ENCODE measurements at regions not wholly inside any gene's neighbourhood (a gene's known extent, or its start where the extent isn't known, plus 50 kb on each side); places are given as distances from the start of the nearest gene placed in this dataset.

DNA sequence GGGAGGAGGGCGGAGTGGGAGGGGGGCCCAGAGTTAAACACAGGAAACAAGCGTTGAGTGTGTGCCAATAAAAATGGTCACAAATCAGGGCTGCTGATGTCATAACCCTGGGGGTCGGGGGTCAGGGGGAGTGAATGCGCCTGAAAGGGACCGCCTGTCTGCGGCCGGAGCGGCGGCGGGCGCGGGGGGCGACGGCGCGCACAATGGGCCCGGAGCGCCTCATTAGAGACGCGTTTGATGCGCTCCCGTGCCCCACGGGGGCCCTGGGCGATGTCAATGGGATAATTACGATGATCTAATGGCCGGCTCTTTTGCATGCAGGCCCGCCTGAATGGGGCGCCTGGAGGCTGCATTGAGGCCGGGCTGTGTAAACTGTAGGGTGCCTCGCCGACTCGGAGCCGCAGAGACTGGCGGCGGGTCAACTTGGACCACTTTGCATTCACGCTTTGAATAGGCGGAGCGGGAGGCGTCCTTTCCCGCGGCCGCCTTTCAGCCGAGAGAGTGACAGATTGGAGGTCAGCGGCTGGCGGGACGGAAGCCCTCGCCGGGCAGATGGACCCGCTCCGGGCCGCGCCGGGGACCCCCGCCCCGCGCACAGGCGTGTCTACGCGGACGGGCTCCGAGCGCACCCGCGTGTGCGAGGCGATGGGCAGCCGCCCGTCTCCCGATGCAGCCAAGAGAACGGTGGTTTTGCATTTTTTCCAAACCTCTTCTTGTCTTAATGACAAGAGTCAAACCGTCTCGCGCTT, 296.1 kb downstream of the TFAP2C start:
- no peak overlapping the region for H3K27ac Mint-ChIP-seq
- DNase-seq, result no peak
- no peaks in the 10 kb centered on the region for H3K36me3 Mint-ChIP-seq (ENCODE audit: low read depth)
- H3K27me3 Mint-ChIP-seq, result peaks cover 60% of the 10 kb centered on the region
- no peaks in the 10 kb centered on the region for H3K4me1 Mint-ChIP-seq
- ATAC-seq, result no peak
- H3K9me3 Mint-ChIP-seq, result no peaks in the 10 kb centered on the region
- no peak overlapping the region for H3K4me3 Mint-ChIP-seq

DNA sequence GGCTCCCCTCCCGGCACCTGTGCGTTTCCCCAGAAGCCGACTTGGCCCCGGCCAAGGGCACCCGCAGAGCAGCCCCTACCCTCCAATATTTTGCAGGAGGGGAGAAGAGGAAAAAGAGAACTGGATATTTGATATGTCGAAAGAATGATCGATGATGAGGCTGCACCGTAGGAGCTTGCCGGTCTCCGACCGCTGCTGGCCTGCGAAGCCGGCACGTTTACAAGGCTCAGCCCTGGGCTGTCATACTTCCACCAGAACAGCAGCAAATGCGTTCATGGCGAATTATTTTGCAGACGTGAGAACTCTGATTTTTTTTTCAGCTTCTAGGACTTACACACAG, 296.7 kb downstream of the TFAP2C start:
- H3K9me3 Mint-ChIP-seq, result no peaks in the 10 kb centered on the region
- H3K36me3 Mint-ChIP-seq (ENCODE audit: low read depth), result no peaks in the 10 kb centered on the region
- peaks cover 62% of the 10 kb centered on the region for H3K27me3 Mint-ChIP-seq
- H3K4me1 Mint-ChIP-seq, result no peaks in the 10 kb centered on the region
- ATAC-seq (no peak), DNase-seq (no peak)
- H3K4me3 Mint-ChIP-seq, result no peak overlapping the region
- H3K27ac Mint-ChIP-seq, result no peak overlapping the region

DNA sequence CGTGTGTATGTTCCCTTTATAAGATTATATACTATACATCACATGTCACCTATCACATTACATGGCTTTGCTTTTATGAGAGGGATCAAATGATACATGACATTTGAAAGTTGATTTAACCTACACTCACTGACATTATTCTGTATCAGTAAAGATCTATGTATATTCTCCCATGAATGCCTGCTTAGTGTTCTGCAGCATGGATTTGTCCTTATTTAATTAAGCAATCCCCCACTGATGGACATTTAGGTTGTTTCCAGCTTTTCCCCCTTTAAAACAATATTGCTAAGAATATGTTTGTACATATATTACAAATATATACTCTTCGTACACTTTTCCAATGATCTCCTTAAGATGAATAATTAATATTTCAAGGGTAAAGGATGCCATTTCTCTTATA, 297.4 kb downstream of the TFAP2C start:
- Mint-ChIP-seq H3K4me1 (no peaks in the 10 kb centered on the region), H3K36me3 (ENCODE audit: low read depth) (no peaks in the 10 kb centered on the region), H3K27ac (no peak overlapping the region), H3K27me3 (peaks cover 64% of the 10 kb centered on the region), H3K4me3 (no peak overlapping the region), H3K9me3 (no peaks in the 10 kb centered on the region)
- DNase-seq (no peak), ATAC-seq (no peak)

DNA sequence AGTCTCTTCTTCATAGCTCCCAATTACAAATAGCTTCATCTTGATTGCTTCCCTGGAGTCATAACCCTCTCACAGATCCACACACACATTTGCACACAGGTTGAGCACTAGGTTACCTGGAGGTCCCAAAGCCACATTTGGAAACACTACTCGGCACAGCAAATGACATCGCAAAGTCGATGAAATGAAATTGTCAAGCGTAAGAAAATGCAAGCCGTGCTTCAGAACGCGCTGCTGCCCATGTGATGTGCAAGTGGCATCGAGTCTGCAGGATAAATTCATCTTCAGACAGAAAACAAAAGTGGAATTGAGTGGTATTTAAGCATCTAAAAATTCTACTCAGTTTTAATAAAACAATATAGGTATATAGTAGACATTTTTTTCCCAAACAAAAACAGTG, 298.0 kb downstream of the TFAP2C start:
- H3K4me3 Mint-ChIP-seq, result no peak overlapping the region
- H3K9me3 Mint-ChIP-seq, result no peaks in the 10 kb centered on the region
- ATAC-seq, result no peak
- no peak overlapping the region for H3K27ac Mint-ChIP-seq
- H3K4me1 Mint-ChIP-seq, result no peaks in the 10 kb centered on the region
- no peak for DNase-seq
- H3K36me3 Mint-ChIP-seq (ENCODE audit: low read depth), result no peaks in the 10 kb centered on the region
- H3K27me3 Mint-ChIP-seq, result peaks cover 64% of the 10 kb centered on the region

DNA sequence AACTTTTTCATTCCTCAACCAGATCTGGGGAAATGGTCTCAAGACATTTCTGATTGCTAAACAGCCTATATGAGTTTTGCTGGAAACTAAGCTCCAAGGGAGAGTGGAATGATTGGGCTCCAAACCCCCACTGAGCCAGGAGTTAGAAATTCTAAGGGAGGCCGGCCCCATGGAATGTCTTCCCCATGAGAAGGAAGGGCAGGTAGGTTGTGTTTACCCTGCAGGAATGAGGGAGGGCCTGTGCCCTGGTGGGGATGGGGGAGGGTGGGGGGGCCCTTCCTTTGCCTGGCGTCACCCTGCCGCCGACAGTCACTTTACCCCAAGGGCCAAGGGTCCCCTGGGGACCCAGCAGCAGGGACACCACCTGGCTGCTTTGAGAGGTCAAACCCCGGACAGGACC, 298.9 kb downstream of the TFAP2C start:
- no peaks in the 10 kb centered on the region for H3K9me3 Mint-ChIP-seq
- H3K27me3 Mint-ChIP-seq, result peaks cover 64% of the 10 kb centered on the region
- no peak overlapping the region for H3K27ac Mint-ChIP-seq
- no peaks in the 10 kb centered on the region for H3K4me1 Mint-ChIP-seq
- ATAC-seq (no peak), DNase-seq (no peak)
- no peak overlapping the region for H3K4me3 Mint-ChIP-seq
- H3K36me3 Mint-ChIP-seq (ENCODE audit: low read depth), result no peaks in the 10 kb centered on the region

DNA sequence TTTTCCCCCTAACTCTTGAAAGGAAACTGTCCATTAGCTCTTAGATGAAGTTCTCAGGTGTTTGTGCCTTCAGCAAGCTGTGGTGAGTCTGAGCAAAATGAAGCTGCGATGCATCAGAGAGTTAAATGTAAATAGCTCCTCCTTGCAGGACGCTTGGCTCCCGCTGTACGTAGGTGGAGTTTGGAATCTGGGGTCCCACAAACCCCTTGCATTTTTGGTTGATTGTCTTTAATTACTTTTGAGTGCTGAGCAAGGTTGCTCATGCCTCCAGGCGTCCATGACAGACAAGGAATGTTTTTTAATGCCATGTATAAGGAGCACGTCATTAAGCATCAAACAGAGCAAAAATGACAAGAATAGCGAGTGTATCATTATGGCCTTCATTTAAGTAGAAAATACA, 300.5 kb downstream of the TFAP2C start:
- no peak overlapping the region for H3K27ac Mint-ChIP-seq
- no peak for DNase-seq
- H3K4me3 Mint-ChIP-seq, result no peak overlapping the region
- no peaks in the 10 kb centered on the region for H3K9me3 Mint-ChIP-seq
- H3K4me1 Mint-ChIP-seq, result no peaks in the 10 kb centered on the region
- peaks cover 52% of the 10 kb centered on the region for H3K27me3 Mint-ChIP-seq
- H3K36me3 Mint-ChIP-seq (ENCODE audit: low read depth), result no peaks in the 10 kb centered on the region
- ATAC-seq, result no peak

DNA sequence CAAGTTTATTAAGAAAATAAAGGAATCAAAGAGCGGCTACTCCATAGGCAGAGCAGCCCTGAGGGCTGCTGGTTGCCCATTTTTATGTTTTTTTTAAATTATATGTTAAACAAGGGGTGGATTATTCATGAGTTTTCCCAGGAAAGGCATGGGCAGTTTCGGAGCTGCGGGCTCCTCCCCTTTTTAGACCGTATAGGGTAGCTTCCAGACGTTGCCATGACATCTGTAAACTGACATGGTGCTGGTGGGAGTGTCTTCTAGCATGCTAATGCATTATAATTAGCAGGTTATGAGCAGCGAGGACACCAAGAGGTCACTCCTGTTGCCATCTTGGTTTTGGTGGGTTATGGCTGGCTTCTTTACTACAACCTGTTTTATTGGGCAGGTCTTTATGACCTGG, 301.8 kb downstream of the TFAP2C start:
- ATAC-seq (no peak), DNase-seq (no peak)
- H3K27me3 Mint-ChIP-seq, result peaks cover 44% of the 10 kb centered on the region
- no peaks in the 10 kb centered on the region for H3K9me3 Mint-ChIP-seq
- H3K27ac Mint-ChIP-seq, result no peak overlapping the region
- no peak overlapping the region for H3K4me3 Mint-ChIP-seq
- no peaks in the 10 kb centered on the region for H3K4me1 Mint-ChIP-seq
- H3K36me3 Mint-ChIP-seq (ENCODE audit: low read depth), result no peaks in the 10 kb centered on the region

DNA sequence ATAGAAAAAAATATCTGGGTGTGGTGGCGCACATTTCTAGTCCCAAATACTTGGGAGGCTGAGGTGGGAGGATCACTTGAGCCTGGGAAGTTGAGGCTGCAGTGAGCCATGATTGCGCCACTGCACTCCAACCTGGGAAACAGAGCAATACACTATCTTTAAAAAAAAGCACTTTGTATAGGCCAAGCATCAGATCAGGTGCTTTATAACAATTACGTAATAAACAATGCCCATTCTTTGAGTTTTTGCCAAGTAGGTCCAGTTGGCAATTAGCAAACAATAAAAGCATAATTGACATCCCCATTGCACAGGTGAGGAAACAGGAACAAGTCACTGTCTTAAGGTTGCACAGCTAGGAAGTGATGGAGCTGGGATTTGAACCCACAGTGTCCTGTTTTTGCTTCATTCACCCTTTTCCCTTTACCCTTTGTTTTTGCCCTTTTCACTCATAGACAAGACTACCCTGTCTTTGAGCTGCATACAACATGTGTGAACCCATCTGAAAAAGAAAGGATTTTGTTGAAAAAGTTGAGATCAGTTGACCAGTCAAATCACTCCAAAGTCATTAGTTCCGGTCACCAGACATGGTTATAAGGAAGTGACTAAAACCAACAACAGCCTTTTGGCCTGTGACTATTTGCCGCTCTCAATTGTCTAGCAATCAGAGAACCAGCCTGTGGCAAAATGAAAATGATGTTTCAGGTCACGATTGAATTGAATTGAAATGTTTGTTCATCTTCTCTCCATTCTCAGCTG, 303.6 kb downstream of the TFAP2C start:
- H3K4me3 Mint-ChIP-seq, result no peak overlapping the region
- no peak overlapping the region for H3K27ac Mint-ChIP-seq
- DNase-seq (no peak), ATAC-seq (no peak)
- no peaks in the 10 kb centered on the region for H3K9me3 Mint-ChIP-seq
- H3K27me3 Mint-ChIP-seq, result peaks cover 27% of the 10 kb centered on the region
- H3K4me1 Mint-ChIP-seq, result no peaks in the 10 kb centered on the region
- H3K36me3 Mint-ChIP-seq (ENCODE audit: low read depth), result no peaks in the 10 kb centered on the region

DNA sequence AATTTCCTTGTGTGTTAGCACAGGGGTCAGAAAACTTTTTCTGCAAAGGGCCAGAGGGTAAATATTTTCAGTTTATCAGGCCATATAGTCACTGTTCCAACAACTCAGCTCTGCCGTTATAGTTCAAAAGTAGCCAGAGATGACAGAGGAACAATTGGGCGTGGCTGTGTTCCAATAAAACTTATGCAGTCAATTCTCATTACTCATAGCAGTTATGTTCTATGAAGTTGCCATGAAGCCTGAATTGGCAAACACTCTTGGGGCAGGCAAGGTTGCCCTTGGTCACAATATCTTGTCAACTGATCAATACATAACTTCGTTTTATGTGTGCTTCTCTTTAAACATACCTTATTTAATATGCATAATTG, 304.2 kb downstream of the TFAP2C start:
- ATAC-seq, result no peak
- no peaks in the 10 kb centered on the region for H3K9me3 Mint-ChIP-seq
- no peak overlapping the region for H3K4me3 Mint-ChIP-seq
- no peak for DNase-seq
- no peaks in the 10 kb centered on the region for H3K4me1 Mint-ChIP-seq
- peaks cover 23% of the 10 kb centered on the region for H3K27me3 Mint-ChIP-seq
- H3K27ac Mint-ChIP-seq, result no peak overlapping the region
- no peaks in the 10 kb centered on the region for H3K36me3 Mint-ChIP-seq (ENCODE audit: low read depth)

DNA sequence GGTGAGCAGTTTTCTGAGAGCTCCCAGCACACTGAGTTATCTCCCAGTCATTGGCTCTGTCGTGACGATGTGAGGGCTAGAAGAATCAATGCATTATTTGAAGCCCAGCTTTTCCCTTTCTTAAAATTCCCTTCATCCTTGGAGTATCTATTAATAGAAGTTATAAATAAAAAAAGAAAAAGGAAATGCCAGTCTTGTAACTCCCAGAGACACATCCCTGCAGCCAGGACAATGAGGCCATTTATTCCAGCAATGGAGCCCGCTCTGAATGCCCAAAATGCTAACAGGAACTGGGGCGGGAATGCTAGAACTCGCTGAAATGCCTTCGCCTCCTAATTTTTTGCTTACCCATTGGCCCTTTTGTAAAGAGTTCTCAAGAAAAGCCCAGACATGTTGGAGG, 305.8 kb downstream of the TFAP2C start:
- Mint-ChIP-seq H3K27ac (no peak overlapping the region), H3K36me3 (ENCODE audit: low read depth) (no peaks in the 10 kb centered on the region), H3K4me1 (no peaks in the 10 kb centered on the region), H3K9me3 (no peaks in the 10 kb centered on the region), H3K4me3 (no peak overlapping the region), H3K27me3 (peaks cover 9% of the 10 kb centered on the region)
- ATAC-seq, result no peak
- no peak for DNase-seq

DNA sequence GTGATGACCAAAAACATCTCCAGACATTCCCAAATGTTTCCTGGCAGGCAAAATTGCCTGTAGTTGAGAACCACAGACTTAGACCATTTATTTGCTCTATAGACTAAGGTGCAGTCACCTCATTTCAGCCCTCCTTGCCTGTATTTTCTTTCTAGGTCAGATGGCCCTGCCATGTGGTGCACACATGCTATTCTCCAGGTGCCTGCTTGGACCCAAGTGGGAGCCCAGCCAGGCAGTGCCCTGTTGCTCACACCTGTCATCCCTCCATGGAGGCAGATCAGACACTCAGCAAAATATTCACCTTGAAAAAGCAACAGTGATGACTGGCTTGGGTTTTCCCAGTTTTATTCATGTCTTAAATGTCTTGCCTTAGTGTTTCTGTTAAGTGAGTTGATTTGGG, 311.4 kb downstream of the TFAP2C start:
- Mint-ChIP-seq H3K9me3 (no peaks in the 10 kb centered on the region), H3K4me3 (no peak overlapping the region), H3K4me1 (no peaks in the 10 kb centered on the region), H3K27me3 (peaks cover 3% of the 10 kb centered on the region), H3K27ac (no peak overlapping the region), H3K36me3 (ENCODE audit: low read depth) (no peaks in the 10 kb centered on the region)
- no peak for DNase-seq
- ATAC-seq, result no peak

DNA sequence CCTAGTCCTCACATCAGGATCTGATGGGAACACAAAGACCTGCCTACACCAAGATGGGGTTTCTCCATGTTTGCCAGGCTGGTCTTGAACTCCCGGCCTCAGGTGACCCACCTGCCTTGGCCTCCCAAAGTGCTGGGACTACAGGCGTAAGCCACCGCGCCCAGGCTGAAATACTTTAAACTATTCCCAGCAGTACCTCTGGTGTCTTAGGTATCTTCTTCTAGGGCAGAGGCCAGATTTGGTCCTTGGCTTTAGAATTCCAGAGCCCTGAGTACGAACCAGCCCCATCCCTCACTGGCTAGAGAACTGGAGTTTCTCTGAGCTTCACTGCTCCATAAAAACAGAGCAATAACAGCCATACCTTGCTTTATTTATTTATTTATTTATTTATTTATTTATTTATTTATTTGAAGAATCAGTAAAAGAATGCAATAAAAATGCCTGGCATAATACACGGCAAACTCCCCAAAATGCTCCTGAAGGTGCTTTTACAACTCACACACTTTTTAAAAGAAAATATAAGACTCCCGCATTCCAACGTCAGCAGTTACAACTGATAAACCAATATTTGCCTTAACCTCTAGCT, 312.1 kb downstream of the TFAP2C start:
- ATAC-seq (no peak), DNase-seq (no peak)
- Mint-ChIP-seq H3K4me3 (no peak overlapping the region), H3K27ac (no peak overlapping the region), H3K36me3 (ENCODE audit: low read depth) (no peaks in the 10 kb centered on the region), H3K9me3 (no peaks in the 10 kb centered on the region), H3K4me1 (no peaks in the 10 kb centered on the region), H3K27me3 (peaks cover 3% of the 10 kb centered on the region)

DNA sequence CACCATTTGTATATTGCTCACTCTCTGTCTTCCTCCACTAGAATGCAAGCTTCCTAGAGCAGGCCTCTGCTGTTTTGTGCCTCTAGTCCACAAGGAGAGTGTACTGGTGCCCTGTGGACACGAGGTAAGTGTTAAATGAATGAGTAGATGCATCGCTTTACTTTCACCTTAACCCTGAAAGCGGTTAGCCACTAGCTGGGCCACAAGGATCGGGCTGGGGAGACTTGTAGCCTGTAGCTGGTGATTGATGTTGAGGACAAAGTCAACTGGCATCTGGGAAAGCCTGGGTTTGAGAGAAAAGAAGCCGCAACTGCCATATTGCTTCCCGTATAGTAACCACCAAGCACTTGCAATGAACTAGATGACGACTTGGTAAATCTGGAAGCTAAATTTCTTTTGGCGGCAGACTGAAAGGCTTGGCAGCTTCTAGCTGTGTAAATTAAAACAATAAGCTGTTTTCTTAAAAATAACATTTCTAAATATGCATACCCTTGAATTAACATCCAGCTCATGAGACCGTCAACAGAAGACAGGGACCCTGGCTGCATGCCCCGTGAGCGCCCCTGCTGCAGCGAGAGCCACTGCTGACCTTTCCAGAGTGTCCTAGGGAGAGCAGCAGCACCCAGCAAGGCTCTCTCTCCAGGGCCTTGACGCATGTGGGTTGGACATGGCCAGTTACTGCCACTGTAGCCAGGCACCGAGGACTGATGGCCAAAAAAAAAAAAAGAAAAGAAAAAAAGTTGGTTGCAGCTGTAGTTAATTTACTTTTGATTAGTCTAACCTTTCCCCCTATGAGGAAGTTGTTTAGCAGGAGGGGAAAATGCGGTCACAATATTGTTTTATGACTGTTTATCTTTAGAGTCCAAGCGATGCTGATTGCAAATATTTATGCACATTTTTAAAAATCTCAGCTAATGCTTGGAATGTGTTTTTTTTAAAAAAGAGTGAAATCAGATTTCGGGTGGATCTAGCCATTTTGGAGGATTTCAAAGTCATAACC, 315.1 kb downstream of the TFAP2C start:
- no peaks in the 10 kb centered on the region for H3K36me3 Mint-ChIP-seq (ENCODE audit: low read depth)
- no peaks in the 10 kb centered on the region for H3K4me1 Mint-ChIP-seq
- H3K9me3 Mint-ChIP-seq, result no peaks in the 10 kb centered on the region
- ATAC-seq (no peak), DNase-seq (no peak)
- peaks cover 8% of the 10 kb centered on the region for H3K27me3 Mint-ChIP-seq
- H3K4me3 Mint-ChIP-seq, result no peak overlapping the region
- no peak overlapping the region for H3K27ac Mint-ChIP-seq

DNA sequence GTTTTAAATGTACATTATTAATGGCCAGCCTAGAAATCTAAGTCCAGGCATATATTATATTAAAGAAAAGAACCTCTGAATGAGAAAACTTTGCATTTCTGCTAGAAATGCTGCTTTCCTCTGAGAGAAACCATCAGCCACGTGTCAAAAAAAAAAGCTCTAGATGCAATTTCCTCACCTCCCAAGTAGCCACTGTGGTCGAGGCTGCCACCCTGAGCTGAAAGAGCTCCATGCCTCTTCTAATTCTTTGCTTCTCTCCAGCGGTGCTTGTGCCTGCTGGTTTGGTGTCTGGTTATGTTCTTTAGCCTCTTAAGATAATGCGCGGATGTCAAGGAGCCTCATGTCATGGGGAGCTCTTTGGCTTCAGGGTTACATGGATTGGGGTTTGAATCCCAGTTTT, 316.0 kb downstream of the TFAP2C start:
- Mint-ChIP-seq H3K27me3 (peaks cover 8% of the 10 kb centered on the region), H3K4me1 (no peaks in the 10 kb centered on the region), H3K9me3 (no peaks in the 10 kb centered on the region), H3K36me3 (ENCODE audit: low read depth) (no peaks in the 10 kb centered on the region), H3K4me3 (no peak overlapping the region), H3K27ac (no peak overlapping the region)
- ATAC-seq, result no peak
- no peak for DNase-seq

Data from activated naive CD8-positive, alpha-beta T cell treated with anti-CD3 and anti-CD28 coated beads, Interleukin-2, amount 50 U/mL, for 24 hours (primary cell).